GM12878 (cell line): ENCODE measurements at regions not wholly inside any gene's neighbourhood (a gene's known extent, or its start where the extent isn't known, plus 50 kb on each side); places are given as distances from the start of the nearest gene placed in this dataset.

Experiments used
- FOXK2 ChIP-seq: fragments of 450-650 bp; IDR thresholded peaks from 2 replicates; pipeline ENCODE4 v1.6.1; 2017; ENCODE audit warnings: mild to moderate bottlenecking, moderate library complexity
- IKZF2 ChIP-seq, 2 experiments: fragments of 450-650 bp; IDR thresholded peaks; 2 replicates each; pipeline ENCODE4 v1.6.1; 2017; ENCODE audit warnings: mild to moderate bottlenecking in 2 of 2, moderate library complexity in 2 of 2
- JUNB ChIP-seq: IDR thresholded peaks from 2 replicates; pipeline ENCODE4 v1.6.1; 2016; ENCODE audit warnings: antibody characterized with exemption, mild to moderate bottlenecking
- POLR2AphosphoS2 ChIP-seq: IDR thresholded peaks from 2 replicates; pipeline ENCODE4 v1.6.1; 2011; ENCODE audit warnings: low read depth, mild to moderate bottlenecking, low read length, improper control_type of control experiment, moderate library complexity
- POLR2AphosphoS5 ChIP-seq: IDR thresholded peaks from 2 replicates; pipeline ENCODE4 v1.6.1; 2011; ENCODE audit warnings: mild to moderate bottlenecking, low read length, inconsistent platforms
- SMARCA5 ChIP-seq: fragments of 450-650 bp; IDR thresholded peaks from 2 replicates; pipeline ENCODE4 v1.6.1; 2017; ENCODE audit warnings: mild to moderate bottlenecking
- TAF1 ChIP-seq: IDR thresholded peaks from 2 replicates; pipeline ENCODE4 v1.6.1; 2011; ENCODE audit warnings: mild to moderate bottlenecking, low read depth, low read length, borderline replicate concordance
- ZNF217 ChIP-seq: fragments of 450-650 bp; IDR thresholded peaks from 2 replicates; pipeline ENCODE4 v1.6.1; 2017; ENCODE audit warnings: antibody characterized with exemption, mild to moderate bottlenecking
- TF ChIP-seq, protein P1 (sequence below): fragments of 450-650 bp; IDR thresholded peaks from 2 replicates; pipeline ENCODE4 v1.6.1; 2017; ENCODE audit warnings: mild to moderate bottlenecking, moderate library complexity
- TF ChIP-seq, protein P2 (sequence below): IDR thresholded peaks from 2 replicates; pipeline ENCODE4 v1.6.1; 2011; ENCODE audit warnings: borderline replicate concordance, low read depth, mild to moderate bottlenecking, moderate library complexity, mixed read lengths, low read length; ENCODE audit not compliant: insufficient read depth; ENCODE audit errors: extremely low read length
- TF ChIP-seq, protein P3 (sequence below): fragments of 450-650 bp; IDR thresholded peaks from 2 replicates; pipeline ENCODE4 v1.6.1; 2017; ENCODE audit warnings: mild to moderate bottlenecking, low read depth, inconsistent platforms; ENCODE audit not compliant: poor library complexity, severe bottlenecking
- TF ChIP-seq, protein P4 (sequence below): fragments of 450-650 bp; IDR thresholded peaks from 2 replicates; pipeline ENCODE4 v1.6.1; 2014; ENCODE audit warnings: mild to moderate bottlenecking

DNA sequence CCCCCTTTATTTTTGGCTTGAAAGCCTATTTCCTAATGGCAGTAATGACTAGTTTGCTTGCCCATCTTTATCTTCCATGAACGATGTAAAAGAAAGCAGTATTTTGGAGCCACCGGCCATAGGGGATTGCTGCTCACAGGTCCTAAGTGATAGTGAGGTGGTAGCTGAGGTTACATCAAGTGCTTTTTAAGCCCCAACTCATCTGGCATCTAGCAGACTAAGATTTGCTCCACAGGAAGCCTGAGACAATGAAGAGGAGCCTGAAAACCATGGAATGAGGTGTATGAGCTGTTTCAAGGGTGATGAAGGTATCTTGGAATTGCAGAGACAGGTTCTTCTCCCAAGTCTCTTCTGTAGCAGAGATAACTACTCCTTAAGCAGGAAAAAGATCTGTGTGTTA lies 496.3 kb downstream of the XPNPEP1 start (continued):
- TF ChIP-seq, protein P1, sequence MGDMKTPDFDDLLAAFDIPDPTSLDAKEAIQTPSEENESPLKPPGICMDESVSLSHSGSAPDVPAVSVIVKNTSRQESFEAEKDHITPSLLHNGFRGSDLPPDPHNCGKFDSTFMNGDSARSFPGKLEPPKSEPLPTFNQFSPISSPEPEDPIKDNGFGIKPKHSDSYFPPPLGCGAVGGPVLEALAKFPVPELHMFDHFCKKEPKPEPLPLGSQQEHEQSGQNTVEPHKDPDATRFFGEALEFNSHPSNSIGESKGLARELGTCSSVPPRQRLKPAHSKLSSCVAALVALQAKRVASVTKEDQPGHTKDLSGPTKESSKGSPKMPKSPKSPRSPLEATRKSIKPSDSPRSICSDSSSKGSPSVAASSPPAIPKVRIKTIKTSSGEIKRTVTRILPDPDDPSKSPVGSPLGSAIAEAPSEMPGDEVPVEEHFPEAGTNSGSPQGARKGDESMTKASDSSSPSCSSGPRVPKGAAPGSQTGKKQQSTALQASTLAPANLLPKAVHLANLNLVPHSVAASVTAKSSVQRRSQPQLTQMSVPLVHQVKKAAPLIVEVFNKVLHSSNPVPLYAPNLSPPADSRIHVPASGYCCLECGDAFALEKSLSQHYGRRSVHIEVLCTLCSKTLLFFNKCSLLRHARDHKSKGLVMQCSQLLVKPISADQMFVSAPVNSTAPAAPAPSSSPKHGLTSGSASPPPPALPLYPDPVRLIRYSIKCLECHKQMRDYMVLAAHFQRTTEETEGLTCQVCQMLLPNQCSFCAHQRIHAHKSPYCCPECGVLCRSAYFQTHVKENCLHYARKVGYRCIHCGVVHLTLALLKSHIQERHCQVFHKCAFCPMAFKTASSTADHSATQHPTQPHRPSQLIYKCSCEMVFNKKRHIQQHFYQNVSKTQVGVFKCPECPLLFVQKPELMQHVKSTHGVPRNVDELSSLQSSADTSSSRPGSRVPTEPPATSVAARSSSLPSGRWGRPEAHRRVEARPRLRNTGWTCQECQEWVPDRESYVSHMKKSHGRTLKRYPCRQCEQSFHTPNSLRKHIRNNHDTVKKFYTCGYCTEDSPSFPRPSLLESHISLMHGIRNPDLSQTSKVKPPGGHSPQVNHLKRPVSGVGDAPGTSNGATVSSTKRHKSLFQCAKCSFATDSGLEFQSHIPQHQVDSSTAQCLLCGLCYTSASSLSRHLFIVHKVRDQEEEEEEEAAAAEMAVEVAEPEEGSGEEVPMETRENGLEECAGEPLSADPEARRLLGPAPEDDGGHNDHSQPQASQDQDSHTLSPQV, result no peak
- TF ChIP-seq POLR2AphosphoS2, result no peak
- no peak for TF ChIP-seq ZNF217
- TF ChIP-seq, protein P2, sequence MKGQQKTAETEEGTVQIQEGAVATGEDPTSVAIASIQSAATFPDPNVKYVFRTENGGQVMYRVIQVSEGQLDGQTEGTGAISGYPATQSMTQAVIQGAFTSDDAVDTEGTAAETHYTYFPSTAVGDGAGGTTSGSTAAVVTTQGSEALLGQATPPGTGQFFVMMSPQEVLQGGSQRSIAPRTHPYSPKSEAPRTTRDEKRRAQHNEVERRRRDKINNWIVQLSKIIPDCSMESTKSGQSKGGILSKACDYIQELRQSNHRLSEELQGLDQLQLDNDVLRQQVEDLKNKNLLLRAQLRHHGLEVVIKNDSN, result no peak
- TF ChIP-seq JUNB, result no peak
- no peak for TF ChIP-seq TAF1
- TF ChIP-seq, protein P3, sequence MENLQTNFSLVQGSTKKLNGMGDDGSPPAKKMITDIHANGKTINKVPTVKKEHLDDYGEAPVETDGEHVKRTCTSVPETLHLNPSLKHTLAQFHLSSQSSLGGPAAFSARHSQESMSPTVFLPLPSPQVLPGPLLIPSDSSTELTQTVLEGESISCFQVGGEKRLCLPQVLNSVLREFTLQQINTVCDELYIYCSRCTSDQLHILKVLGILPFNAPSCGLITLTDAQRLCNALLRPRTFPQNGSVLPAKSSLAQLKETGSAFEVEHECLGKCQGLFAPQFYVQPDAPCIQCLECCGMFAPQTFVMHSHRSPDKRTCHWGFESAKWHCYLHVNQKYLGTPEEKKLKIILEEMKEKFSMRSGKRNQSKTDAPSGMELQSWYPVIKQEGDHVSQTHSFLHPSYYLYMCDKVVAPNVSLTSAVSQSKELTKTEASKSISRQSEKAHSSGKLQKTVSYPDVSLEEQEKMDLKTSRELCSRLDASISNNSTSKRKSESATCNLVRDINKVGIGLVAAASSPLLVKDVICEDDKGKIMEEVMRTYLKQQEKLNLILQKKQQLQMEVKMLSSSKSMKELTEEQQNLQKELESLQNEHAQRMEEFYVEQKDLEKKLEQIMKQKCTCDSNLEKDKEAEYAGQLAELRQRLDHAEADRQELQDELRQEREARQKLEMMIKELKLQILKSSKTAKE, result no peak
- no peak for TF ChIP-seq POLR2AphosphoS5
- TF ChIP-seq, protein P4, sequence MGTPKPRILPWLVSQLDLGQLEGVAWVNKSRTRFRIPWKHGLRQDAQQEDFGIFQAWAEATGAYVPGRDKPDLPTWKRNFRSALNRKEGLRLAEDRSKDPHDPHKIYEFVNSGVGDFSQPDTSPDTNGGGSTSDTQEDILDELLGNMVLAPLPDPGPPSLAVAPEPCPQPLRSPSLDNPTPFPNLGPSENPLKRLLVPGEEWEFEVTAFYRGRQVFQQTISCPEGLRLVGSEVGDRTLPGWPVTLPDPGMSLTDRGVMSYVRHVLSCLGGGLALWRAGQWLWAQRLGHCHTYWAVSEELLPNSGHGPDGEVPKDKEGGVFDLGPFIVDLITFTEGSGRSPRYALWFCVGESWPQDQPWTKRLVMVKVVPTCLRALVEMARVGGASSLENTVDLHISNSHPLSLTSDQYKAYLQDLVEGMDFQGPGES, result no peak
- no peak for TF ChIP-seq FOXK2
- TF ChIP-seq IKZF2 (IDR thresholded peaks at IDR 0.05), result no peak
- TF ChIP-seq SMARCA5, result no peak
